Nephron progenitor cell (in vitro differentiated cells): ENCODE measurements at regions not wholly inside any gene's neighbourhood (a gene's known extent, or its start where the extent isn't known, plus 50 kb on each side); places are given as distances from the start of the nearest gene placed in this dataset.

Source experiments
- DNase-seq: peaks from one replicate; pipeline ENCODE4 v3.0.0; 2021
- H3K27ac Mint-ChIP-seq: 2 replicates; pipeline ENCODE4 v1.8.0; 2021; ENCODE audit warnings: mild to moderate bottlenecking, moderate library complexity, mixed read lengths
- H3K27me3 Mint-ChIP-seq: 2 replicates; pipeline ENCODE4 v1.8.0; 2021; ENCODE audit warnings: mild to moderate bottlenecking, low read depth, mixed read lengths; ENCODE audit not compliant: poor library complexity
- H3K36me3 Mint-ChIP-seq: 2 replicates; pipeline ENCODE4 v1.8.0; 2021; ENCODE audit warnings: low read depth, mixed read lengths
- H3K4me1 Mint-ChIP-seq: 2 replicates; pipeline ENCODE4 v1.8.0; 2021; ENCODE audit warnings: mixed read lengths
- H3K4me3 Mint-ChIP-seq: 2 replicates; pipeline ENCODE4 v1.8.0; 2021; ENCODE audit warnings: mild to moderate bottlenecking, moderate library complexity, mixed read lengths
- H3K9me3 Mint-ChIP-seq: 2 replicates; pipeline ENCODE4 v1.8.0; 2021; ENCODE audit warnings: mild to moderate bottlenecking, moderate library complexity, mixed read lengths
- TF ChIP-seq, protein P1 (sequence below): fragments of 200-600 bp; sonication (generic); IDR thresholded peaks from 2 replicates; pipeline ENCODE4 v1.5.0; 2021; ENCODE audit warnings: antibody characterized with exemption

DNA sequence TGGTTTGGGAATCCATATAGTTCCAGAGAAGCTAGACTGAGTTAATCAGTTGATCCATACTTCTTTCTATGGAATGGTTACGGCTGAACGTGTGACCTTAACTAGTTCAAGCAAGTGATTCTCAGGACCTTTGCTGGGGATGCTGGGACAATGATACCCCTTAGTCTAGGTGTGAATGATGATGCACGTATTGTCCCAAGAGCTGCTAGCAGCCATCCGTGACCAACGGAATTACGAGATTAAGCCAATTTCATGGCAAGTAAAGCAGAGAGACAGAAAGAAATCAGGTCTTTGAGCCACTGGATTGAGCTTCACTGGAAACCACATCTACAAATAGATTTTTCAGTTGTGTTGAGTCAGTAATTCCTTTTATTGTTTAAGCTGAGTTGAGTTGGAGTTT is 99.2 kb upstream of the LIFR start:
- no peak overlapping the region for H3K27ac Mint-ChIP-seq
- DNase-seq, result no peak
- H3K4me1 Mint-ChIP-seq, result peaks cover 27% of the 10 kb centered on the region
- H3K9me3 Mint-ChIP-seq, result no peaks in the 10 kb centered on the region
- TF ChIP-seq, protein P1, sequence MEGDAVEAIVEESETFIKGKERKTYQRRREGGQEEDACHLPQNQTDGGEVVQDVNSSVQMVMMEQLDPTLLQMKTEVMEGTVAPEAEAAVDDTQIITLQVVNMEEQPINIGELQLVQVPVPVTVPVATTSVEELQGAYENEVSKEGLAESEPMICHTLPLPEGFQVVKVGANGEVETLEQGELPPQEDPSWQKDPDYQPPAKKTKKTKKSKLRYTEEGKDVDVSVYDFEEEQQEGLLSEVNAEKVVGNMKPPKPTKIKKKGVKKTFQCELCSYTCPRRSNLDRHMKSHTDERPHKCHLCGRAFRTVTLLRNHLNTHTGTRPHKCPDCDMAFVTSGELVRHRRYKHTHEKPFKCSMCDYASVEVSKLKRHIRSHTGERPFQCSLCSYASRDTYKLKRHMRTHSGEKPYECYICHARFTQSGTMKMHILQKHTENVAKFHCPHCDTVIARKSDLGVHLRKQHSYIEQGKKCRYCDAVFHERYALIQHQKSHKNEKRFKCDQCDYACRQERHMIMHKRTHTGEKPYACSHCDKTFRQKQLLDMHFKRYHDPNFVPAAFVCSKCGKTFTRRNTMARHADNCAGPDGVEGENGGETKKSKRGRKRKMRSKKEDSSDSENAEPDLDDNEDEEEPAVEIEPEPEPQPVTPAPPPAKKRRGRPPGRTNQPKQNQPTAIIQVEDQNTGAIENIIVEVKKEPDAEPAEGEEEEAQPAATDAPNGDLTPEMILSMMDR, result no peak
- H3K27me3 Mint-ChIP-seq, result no peaks in the 10 kb centered on the region
- H3K4me3 Mint-ChIP-seq, result no peak overlapping the region
- H3K36me3 Mint-ChIP-seq, result no peaks in the 10 kb centered on the region

DNA sequence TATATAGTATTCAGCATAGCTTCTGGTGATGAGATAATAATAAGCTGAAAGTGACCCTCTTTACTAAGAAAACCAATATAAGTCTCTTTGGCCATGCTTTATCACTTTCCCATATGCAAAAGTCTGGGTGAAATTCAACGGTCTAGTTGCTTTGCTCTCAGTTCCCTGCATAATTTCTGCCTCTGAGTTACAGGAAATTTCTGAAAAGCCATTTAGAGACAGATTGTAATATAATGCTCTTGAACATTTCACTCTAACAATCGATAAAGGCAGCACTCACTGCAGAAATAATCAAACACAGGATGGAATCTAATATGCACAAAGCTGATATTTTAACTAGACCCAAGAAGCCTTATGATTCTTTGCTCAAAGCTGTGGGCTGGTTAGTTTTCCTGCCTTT is 100.1 kb upstream of the LIFR start:
- H3K4me3 Mint-ChIP-seq, result no peak overlapping the region

DNA sequence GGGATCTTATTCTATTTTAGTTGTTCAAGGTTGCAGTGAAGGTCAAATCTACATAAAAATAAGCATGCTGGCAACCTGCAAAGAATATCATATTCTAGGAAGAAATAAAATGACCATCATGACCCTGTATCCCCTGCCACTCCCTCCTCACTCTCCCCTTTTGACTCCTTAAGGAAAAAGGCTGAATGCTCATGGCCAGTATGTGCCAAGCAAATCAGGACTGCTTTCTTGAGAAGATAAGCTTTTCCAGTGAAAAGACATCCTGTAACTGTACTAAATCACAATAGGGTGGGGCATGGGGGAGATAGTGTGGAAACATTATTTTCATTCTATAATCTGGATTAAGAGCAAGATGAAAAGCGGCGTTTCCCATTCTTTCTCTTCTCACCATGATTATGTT is 100.6 kb upstream of the LIFR start:
- TF ChIP-seq, protein P1, result no peak
- DNase-seq, result no peak
- H3K9me3 Mint-ChIP-seq, result no peaks in the 10 kb centered on the region
- no peak overlapping the region for H3K4me3 Mint-ChIP-seq
- peaks cover 31% of the 10 kb centered on the region for H3K4me1 Mint-ChIP-seq
- H3K36me3 Mint-ChIP-seq, result no peaks in the 10 kb centered on the region
- no peaks in the 10 kb centered on the region for H3K27me3 Mint-ChIP-seq
- H3K27ac Mint-ChIP-seq, result no peak overlapping the region

More for the DNA sequence above, 100.1 kb upstream of the LIFR start:
- H3K9me3 Mint-ChIP-seq, result no peaks in the 10 kb centered on the region
- H3K36me3 Mint-ChIP-seq, result no peaks in the 10 kb centered on the region
- no peak overlapping the region for H3K27ac Mint-ChIP-seq
- peaks cover 27% of the 10 kb centered on the region for H3K4me1 Mint-ChIP-seq
- H3K27me3 Mint-ChIP-seq, result no peaks in the 10 kb centered on the region
- TF ChIP-seq, protein P1, result no peak
- no peak for DNase-seq

DNA sequence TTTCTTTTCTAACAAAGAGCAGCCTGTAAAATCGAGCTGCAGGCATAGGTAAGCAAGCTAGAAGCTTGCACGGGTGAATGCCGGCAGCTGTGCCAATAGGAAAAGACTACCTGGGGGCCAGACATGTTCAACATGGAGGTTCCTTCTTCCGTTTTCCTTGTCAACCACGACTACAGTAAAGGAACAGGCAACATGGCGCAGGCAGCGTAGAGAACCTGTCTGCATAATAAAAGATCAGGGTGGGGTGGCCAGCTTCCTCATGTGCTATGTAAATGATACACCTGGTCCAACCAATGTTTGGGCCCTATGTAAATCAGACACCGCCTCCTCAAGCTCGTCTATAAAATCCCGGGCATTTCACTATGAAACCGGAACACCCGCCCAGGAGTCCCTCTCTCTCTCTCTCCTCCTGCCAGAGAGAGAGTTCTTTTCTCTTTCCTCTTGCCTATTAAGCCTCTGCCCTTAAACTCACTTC is 103.8 kb upstream of the LIFR start:
- H3K27ac Mint-ChIP-seq, result peak overlapping the region; percentile 26
- DNase-seq, result peak; percentile 48
- TF ChIP-seq, protein P1, result no peak

DNA sequence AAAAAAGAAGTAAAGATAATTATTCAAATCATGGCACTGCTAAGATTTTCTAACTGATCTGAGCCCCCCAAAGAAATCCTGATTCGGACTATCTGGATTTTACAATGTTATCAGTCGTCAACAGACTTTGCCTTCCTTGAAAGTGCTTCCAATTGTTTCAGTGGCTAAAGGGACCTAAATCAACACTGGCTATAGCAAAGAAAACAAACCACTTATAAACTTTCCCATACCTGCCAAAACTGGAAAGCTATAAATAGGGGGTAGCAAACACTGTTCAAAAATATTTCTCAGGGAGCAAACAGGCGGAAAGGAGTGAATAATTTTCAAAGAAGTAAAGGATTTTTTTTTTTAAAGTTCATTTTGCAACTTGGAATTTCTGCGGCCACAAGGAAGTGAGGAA is 105.6 kb upstream of the LIFR start:
- Mint-ChIP-seq H3K27ac (no peak overlapping the region), H3K27me3 (peaks cover 4% of the 10 kb centered on the region), H3K36me3 (no peaks in the 10 kb centered on the region), H3K4me1 (peaks cover 37% of the 10 kb centered on the region), H3K9me3 (no peaks in the 10 kb centered on the region), H3K4me3 (no peak overlapping the region)
- no peak for DNase-seq
- TF ChIP-seq, protein P1, result no peak

More for the DNA sequence above, 103.8 kb upstream of the LIFR start:
- Mint-ChIP-seq H3K27me3 (no peaks in the 10 kb centered on the region), H3K4me1 (peaks cover 37% of the 10 kb centered on the region), H3K9me3 (no peaks in the 10 kb centered on the region), H3K4me3 (no peak overlapping the region), H3K36me3 (no peaks in the 10 kb centered on the region)

GRCh38 chr5:38663249-38663648 is 106.8 kb upstream of the LIFR start:
- TF ChIP-seq, protein P1, result no peak
- Mint-ChIP-seq H3K9me3 (no peaks in the 10 kb centered on the region), H3K4me1 (peaks cover 37% of the 10 kb centered on the region), H3K27ac (no peak overlapping the region), H3K4me3 (no peak overlapping the region), H3K36me3 (no peaks in the 10 kb centered on the region), H3K27me3 (peaks cover 11% of the 10 kb centered on the region)
- no peak for DNase-seq
